ENCODE measurements at regions not wholly inside any gene's neighbourhood (a gene's known extent, or its start where the extent isn't known, plus 50 kb on each side); places are given as distances from the start of the nearest gene placed in this dataset.

DNA sequence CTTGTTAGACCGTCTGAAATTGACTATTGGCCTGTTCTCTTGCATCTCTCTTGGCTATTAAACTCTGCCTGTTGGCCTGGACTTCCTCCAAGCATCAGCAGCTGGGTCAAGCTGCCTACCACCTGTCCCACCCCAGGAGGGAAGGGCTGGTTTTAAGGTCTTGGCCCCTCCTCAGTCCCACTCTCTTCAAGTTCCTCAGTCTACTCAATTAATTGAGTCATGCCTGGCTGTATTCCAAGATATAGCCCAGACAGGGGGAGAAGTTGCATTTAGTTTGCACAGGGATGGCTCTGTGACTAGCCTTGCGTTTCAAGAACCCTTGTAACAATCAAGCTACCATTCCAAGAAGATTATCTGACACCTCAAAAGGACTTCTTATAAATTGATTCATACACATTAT, 113.8 kb upstream of the GLI3 start:
- TF ChIP-seq, protein P1, sequence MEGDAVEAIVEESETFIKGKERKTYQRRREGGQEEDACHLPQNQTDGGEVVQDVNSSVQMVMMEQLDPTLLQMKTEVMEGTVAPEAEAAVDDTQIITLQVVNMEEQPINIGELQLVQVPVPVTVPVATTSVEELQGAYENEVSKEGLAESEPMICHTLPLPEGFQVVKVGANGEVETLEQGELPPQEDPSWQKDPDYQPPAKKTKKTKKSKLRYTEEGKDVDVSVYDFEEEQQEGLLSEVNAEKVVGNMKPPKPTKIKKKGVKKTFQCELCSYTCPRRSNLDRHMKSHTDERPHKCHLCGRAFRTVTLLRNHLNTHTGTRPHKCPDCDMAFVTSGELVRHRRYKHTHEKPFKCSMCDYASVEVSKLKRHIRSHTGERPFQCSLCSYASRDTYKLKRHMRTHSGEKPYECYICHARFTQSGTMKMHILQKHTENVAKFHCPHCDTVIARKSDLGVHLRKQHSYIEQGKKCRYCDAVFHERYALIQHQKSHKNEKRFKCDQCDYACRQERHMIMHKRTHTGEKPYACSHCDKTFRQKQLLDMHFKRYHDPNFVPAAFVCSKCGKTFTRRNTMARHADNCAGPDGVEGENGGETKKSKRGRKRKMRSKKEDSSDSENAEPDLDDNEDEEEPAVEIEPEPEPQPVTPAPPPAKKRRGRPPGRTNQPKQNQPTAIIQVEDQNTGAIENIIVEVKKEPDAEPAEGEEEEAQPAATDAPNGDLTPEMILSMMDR (IDR thresholded peaks at IDR 0.05; ENCODE audit: low read depth, low read length) = no peak
- no peak overlapping the region for H3K4me3 ChIP-seq (ENCODE audit: low read depth, low read length)
- in situ Hi-C loops (cut with HindIII; ENCODE audit: low sequenced_read_pairs) = no loop called here
- peak; percentile 32 for DNase-seq (ENCODE audit: low read depth, low spot score)

DNA sequence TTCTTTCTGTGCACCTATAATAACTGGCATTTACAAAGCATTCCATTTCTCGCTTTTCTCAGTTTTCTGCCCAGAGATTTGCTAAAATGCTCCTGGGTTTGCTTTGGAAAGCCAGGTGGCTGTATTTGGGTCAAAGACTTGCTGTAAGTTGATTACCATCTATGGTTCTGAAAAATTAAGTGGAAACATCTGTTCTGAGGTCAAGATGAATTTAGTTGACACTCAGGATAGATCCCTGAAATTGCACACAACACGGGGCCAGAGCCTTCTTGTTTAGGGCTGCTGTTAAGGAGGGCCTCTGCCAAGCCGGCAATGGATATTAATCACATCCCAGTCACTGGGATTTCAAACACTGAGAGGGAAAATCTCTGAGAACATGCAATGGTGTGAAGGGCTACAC, 111.6 kb upstream of the GLI3 start:
- TF ChIP-seq, protein P1 (IDR thresholded peaks at IDR 0.05; ENCODE audit: low read depth, low read length) = no peak
- in situ Hi-C loops (cut with HindIII; ENCODE audit: low sequenced_read_pairs) = no loop called here
- DNase-seq (ENCODE audit: low read depth, low spot score) = no peak

DNA sequence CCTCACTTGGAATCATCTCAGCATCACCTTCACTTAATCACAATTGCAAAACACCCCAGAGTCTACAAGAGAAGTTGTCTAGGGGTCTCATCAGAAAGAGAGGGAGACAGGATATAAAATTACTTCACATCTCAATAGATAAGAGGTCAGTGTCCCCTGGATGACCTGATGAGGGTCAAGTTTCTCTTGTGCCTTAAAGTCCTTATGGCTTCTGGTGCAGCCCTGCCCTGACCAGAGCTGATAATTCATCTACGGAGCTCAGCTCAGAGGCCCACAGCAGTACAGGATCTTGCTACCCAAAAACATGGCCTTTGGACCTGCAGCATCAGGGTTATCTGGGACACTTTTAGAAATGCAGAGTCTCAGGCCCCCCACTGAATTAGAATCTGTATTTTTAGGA, 111.1 kb upstream of the GLI3 start:
- no peak overlapping the region for H3K4me3 ChIP-seq (ENCODE audit: low read depth, low read length)
- in situ Hi-C loops (cut with HindIII; ENCODE audit: low sequenced_read_pairs) = no loop called here
- DNase-seq (ENCODE audit: low read depth, low spot score) = no peak
- TF ChIP-seq, protein P1 (IDR thresholded peaks at IDR 0.05; ENCODE audit: low read depth, low read length) = no peak

More for the DNA sequence above, 111.6 kb upstream of the GLI3 start:
- H3K4me3 ChIP-seq (ENCODE audit: low read depth, low read length) = no peak overlapping the region

GRCh38 chr7:42347616-42348015, 110.6 kb upstream of the GLI3 start:
- in situ Hi-C loops (cut with HindIII; ENCODE audit: low sequenced_read_pairs) = no loop called here
- TF ChIP-seq, protein P1 (IDR thresholded peaks at IDR 0.05; ENCODE audit: low read depth, low read length) = no peak

GRCh38 chr7:42345478-42346299, 108.7 kb upstream of the GLI3 start:
- in situ Hi-C loops (cut with HindIII; ENCODE audit: low sequenced_read_pairs) = no loop called here
- H3K4me3 ChIP-seq (ENCODE audit: low read depth, low read length) = no peak overlapping the region
- DNase-seq (ENCODE audit: low read depth, low spot score) = no peak
- TF ChIP-seq, protein P1 (IDR thresholded peaks at IDR 0.05; ENCODE audit: low read depth, low read length) = no peak

More at GRCh38 chr7:42347616-42348015, 110.6 kb upstream of the GLI3 start:
- no peak for DNase-seq (ENCODE audit: low read depth, low spot score)
- H3K4me3 ChIP-seq (ENCODE audit: low read depth, low read length) = no peak overlapping the region

DNA sequence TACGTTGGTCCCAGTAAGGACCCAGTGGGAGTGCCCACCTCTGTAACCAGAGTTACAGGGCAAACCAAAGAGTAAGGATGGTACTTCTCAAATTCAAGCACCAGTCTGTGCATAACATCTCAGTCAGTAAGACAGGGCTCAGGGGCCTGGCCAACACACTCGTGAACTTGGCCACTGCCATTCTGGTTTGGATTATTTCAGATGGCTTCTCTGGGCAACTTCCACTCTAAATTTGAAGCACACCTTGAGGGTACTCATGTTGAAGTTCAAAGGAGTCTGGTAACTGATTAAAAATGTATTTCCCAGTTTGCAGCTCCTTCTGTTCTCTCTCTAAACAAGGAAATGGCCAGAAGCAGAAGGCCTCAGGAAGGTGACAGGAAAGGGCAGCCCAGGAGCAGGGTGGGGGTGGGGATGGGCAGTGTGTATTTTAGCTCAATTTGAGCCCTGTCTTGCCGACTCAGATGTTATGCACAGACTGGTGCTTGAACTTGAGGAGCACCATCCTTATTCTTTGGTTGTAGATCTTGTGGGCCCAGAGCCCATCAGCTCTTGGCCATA, 107.3 kb upstream of the GLI3 start:
- in situ Hi-C loops (cut with HindIII; ENCODE audit: low sequenced_read_pairs) = no loop called here
- H3K4me3 ChIP-seq (ENCODE audit: low read depth, low read length) = no peak overlapping the region
- TF ChIP-seq, protein P1 (IDR thresholded peaks at IDR 0.05; ENCODE audit: low read depth, low read length) = no peak

More for the DNA sequence above, 107.3 kb upstream of the GLI3 start:
- no peak for DNase-seq (ENCODE audit: low read depth, low spot score)

Measured in astrocyte of the spinal cord (primary cell).